A549 (cell line): ENCODE measurements at regions not wholly inside any gene's neighbourhood (a gene's known extent, or its start where the extent isn't known, plus 50 kb on each side); places are given as distances from the start of the nearest gene placed in this dataset.

Source experiments
- EHF ChIP-seq: fragments of 250-450 bp; sonication (Bioruptor Pico); IDR thresholded peaks from 2 replicates; pipeline ENCODE4 v1.5.0; 2020; ENCODE audit warnings: mild to moderate bottlenecking
- TF ChIP-seq, protein P1 (sequence below): fragments of >200 bp; sonication (Bioruptor Twin); formaldehyde crosslinking; IDR thresholded peaks from 3 replicates; pipeline ENCODE4 v1.5.1; 2016

DNA sequence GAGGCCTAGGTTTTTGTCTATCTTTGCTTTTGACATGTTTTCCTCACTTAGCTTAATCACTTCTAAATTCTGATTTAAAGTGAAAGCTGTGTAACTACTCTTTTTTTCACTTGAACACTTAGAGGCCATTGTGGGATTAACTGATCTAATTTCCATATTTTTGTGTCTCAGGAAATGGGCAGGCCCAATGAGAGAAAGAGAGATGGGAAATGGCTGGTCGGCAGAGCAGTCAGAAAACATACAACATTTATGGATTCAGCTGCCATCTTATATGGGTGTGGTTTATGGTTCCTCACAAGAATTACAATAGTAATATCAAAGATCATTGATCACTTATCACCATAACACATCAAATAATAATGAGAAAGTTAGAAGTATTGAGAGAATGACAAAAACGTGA, 320.8 kb downstream of the PTPRC start:
- TF ChIP-seq, protein P1, sequence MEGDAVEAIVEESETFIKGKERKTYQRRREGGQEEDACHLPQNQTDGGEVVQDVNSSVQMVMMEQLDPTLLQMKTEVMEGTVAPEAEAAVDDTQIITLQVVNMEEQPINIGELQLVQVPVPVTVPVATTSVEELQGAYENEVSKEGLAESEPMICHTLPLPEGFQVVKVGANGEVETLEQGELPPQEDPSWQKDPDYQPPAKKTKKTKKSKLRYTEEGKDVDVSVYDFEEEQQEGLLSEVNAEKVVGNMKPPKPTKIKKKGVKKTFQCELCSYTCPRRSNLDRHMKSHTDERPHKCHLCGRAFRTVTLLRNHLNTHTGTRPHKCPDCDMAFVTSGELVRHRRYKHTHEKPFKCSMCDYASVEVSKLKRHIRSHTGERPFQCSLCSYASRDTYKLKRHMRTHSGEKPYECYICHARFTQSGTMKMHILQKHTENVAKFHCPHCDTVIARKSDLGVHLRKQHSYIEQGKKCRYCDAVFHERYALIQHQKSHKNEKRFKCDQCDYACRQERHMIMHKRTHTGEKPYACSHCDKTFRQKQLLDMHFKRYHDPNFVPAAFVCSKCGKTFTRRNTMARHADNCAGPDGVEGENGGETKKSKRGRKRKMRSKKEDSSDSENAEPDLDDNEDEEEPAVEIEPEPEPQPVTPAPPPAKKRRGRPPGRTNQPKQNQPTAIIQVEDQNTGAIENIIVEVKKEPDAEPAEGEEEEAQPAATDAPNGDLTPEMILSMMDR, result no peak
- TF ChIP-seq EHF, result no peak
